ENCODE measurements at regions not wholly inside any gene's neighbourhood (a gene's known extent, or its start where the extent isn't known, plus 50 kb on each side); places are given as distances from the start of the nearest gene placed in this dataset.

DNA sequence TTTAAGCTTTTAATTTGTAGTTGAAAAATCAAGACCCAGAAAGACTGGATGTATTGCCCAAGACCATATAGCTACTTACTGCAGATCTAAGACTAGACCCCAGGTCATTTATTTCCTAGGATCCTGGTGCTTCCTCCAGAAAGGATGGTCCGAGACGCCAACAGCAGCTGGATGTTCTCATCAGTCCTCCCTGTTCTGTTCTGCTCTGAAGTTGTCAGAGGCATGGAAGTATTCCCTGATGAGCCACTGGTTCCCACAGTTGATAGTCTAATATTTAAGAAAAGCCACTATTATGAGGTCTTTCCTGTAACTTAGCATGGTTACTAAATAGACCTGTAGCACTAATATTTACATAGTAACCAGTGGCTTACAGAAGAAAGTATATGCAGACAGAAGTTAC lies 393.5 kb downstream of the MTX2 start:
- no peak overlapping the region for H3K18ac ChIP-seq (ENCODE audit: low read depth in 1 of 2, low read length in 2 of 2)
- no peaks in the 10 kb centered on the region for H3K36me3 ChIP-seq (ENCODE audit: control insufficient read depth in 1 of 2, insufficient read depth in 2 of 2, low read depth in 1 of 2, low read length in 2 of 2)
- H3K14ac ChIP-seq (ENCODE audit: low read length in 2 of 2): no peak overlapping the region
- H2AFZ ChIP-seq (ENCODE audit: low read depth, low read length): no peak overlapping the region
- no peak overlapping the region for H2AK5ac ChIP-seq (ENCODE audit: low read length, severe bottlenecking)
- no peaks in the 10 kb centered on the region for H3K79me1 ChIP-seq (replicated peaks; ENCODE audit: low read length, poor library complexity, severe bottlenecking)
- H3K4me1 ChIP-seq (ENCODE audit: control insufficient read depth, insufficient read depth, low read depth, low read length): no peaks in the 10 kb centered on the region
- H2BK5ac ChIP-seq (ENCODE audit: low read depth, low read length, poor library complexity, severe bottlenecking): no peak overlapping the region
- no peak overlapping the region for H2BK15ac ChIP-seq (ENCODE audit: low read depth, poor library complexity, severe bottlenecking)
- no peak overlapping the region for H2BK120ac ChIP-seq (ENCODE audit: low read depth, low read length)
- H3K9ac ChIP-seq (ENCODE audit: low read length): no peak overlapping the region
- H3K9me3 ChIP-seq (ENCODE audit: control insufficient read depth, low read length): no peaks in the 10 kb centered on the region
- no peak overlapping the region for H3K4me2 ChIP-seq (ENCODE audit: low read length, poor library complexity, severe bottlenecking)
- H3K4me3 ChIP-seq (ENCODE audit: insufficient read depth in 1 of 2, low read depth in 1 of 2, low read length in 2 of 2): no peak overlapping the region
- no peak overlapping the region for H3K27ac ChIP-seq (ENCODE audit: low read length, poor library complexity, severe bottlenecking)
- no peak overlapping the region for H3K4ac ChIP-seq (ENCODE audit: low read depth in 1 of 2, low read length in 2 of 2)
- H4K8ac ChIP-seq (ENCODE audit: low read length): no peak overlapping the region
- WGBS: 77% methylated on average over 2 of the region's 2 CpGs
- no peaks in the 10 kb centered on the region for H3K27me3 ChIP-seq (ENCODE audit: control insufficient read depth in 1 of 2, insufficient read depth in 1 of 2, low read length in 2 of 2)
- H2BK12ac ChIP-seq (ENCODE audit: low read length in 2 of 2): no peak overlapping the region
- H3K23ac ChIP-seq (ENCODE audit: low read length in 2 of 2): no peak overlapping the region
- no peak overlapping the region for H4K91ac ChIP-seq (ENCODE audit: low read length)
- no peak for DNase-seq

DNA sequence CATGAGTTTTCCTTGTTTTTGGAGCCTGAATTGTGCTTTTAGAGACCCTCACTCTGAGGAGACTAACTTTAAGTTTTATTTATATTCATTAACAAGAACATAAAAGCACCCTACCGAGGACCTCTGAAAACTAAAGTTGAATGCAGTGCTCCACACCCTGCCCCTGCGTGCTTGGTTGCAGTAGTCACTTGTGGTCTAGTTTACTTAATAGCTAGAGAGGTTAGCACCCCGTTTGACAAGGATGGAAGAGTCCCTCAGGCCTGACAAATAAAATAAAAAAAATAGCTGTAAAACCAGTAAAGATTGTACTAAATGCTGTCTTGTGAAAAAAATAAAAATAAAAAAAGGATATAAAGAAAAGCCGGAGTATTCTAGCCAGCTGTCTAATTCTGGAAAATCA lies 395.2 kb downstream of the MTX2 start:
- no peak overlapping the region for H3K9ac ChIP-seq (ENCODE audit: low read length)
- H3K27ac ChIP-seq (ENCODE audit: low read length, poor library complexity, severe bottlenecking): no peak overlapping the region
- no peaks in the 10 kb centered on the region for H3K9me3 ChIP-seq (ENCODE audit: control insufficient read depth, low read length)
- no peaks in the 10 kb centered on the region for H3K79me1 ChIP-seq (replicated peaks; ENCODE audit: low read length, poor library complexity, severe bottlenecking)
- H4K91ac ChIP-seq (ENCODE audit: low read length): no peak overlapping the region
- no peak for DNase-seq
- no peak overlapping the region for H3K4ac ChIP-seq (ENCODE audit: low read depth in 1 of 2, low read length in 2 of 2)
- no peak overlapping the region for H2BK5ac ChIP-seq (ENCODE audit: low read depth, low read length, poor library complexity, severe bottlenecking)
- H2BK15ac ChIP-seq (ENCODE audit: low read depth, poor library complexity, severe bottlenecking): no peak overlapping the region
- no peak overlapping the region for H2BK12ac ChIP-seq (ENCODE audit: low read length in 2 of 2)
- no peak overlapping the region for H3K23ac ChIP-seq (ENCODE audit: low read length in 2 of 2)
- no peak overlapping the region for H3K18ac ChIP-seq (ENCODE audit: low read depth in 1 of 2, low read length in 2 of 2)
- H3K4me1 ChIP-seq (ENCODE audit: control insufficient read depth, insufficient read depth, low read depth, low read length): no peaks in the 10 kb centered on the region
- H2BK120ac ChIP-seq (ENCODE audit: low read depth, low read length): no peak overlapping the region
- 88% methylated on average over 3 of the region's 4 CpGs for WGBS
- H3K27me3 ChIP-seq (ENCODE audit: control insufficient read depth in 1 of 2, insufficient read depth in 1 of 2, low read length in 2 of 2): peaks cover 0 to 4% of the 10 kb centered on the region in 2 experiments
- H2AK5ac ChIP-seq (ENCODE audit: low read length, severe bottlenecking): no peak overlapping the region
- no peak overlapping the region for H4K8ac ChIP-seq (ENCODE audit: low read length)
- H3K36me3 ChIP-seq (ENCODE audit: control insufficient read depth in 1 of 2, insufficient read depth in 2 of 2, low read depth in 1 of 2, low read length in 2 of 2): no peaks in the 10 kb centered on the region
- no peak overlapping the region for H2AFZ ChIP-seq (ENCODE audit: low read depth, low read length)
- no peak overlapping the region for H3K14ac ChIP-seq (ENCODE audit: low read length in 2 of 2)
- no peak overlapping the region for H3K4me2 ChIP-seq (ENCODE audit: low read length, poor library complexity, severe bottlenecking)
- H3K4me3 ChIP-seq (ENCODE audit: insufficient read depth in 1 of 2, low read depth in 1 of 2, low read length in 2 of 2): no peak overlapping the region

DNA sequence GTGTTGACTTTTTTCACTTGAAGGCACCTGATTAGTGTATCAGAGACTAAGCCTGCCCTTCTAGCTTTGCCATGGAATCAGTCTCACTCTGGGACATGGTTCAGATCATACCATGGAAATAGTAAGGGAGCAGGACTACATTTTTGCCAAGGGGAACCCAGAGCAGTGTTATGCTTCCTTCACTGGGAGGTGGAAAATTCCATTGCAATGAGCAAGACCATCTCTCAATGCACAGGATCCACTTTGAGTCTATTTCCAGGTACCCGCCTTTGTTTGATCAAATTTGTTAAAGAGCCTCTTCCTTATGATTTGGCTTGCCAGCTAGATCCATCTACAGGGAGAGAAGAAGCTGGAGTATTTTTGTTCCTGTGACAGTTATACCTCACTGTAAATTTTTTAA lies 395.8 kb downstream of the MTX2 start:
- Histone ChIP-seq H3K9me3 (ENCODE audit: control insufficient read depth, low read length) (no peaks in the 10 kb centered on the region), H4K91ac (ENCODE audit: low read length) (no peak overlapping the region), H3K27me3 (ENCODE audit: control insufficient read depth in 1 of 2, insufficient read depth in 1 of 2, low read length in 2 of 2) (peaks cover 0 to 4% of the 10 kb centered on the region in 2 experiments), H3K4ac (ENCODE audit: low read depth in 1 of 2, low read length in 2 of 2) (no peak overlapping the region), H3K4me2 (ENCODE audit: low read length, poor library complexity, severe bottlenecking) (no peak overlapping the region), H2AK5ac (ENCODE audit: low read length, severe bottlenecking) (no peak overlapping the region), H2BK120ac (ENCODE audit: low read depth, low read length) (no peak overlapping the region), H2AFZ (ENCODE audit: low read depth, low read length) (no peak overlapping the region), H3K79me1 (replicated peaks; ENCODE audit: low read length, poor library complexity, severe bottlenecking) (no peaks in the 10 kb centered on the region), H4K8ac (ENCODE audit: low read length) (no peak overlapping the region), H3K9ac (ENCODE audit: low read length) (no peak overlapping the region), H3K4me1 (ENCODE audit: control insufficient read depth, insufficient read depth, low read depth, low read length) (no peaks in the 10 kb centered on the region), H3K27ac (ENCODE audit: low read length, poor library complexity, severe bottlenecking) (no peak overlapping the region), H2BK5ac (ENCODE audit: low read depth, low read length, poor library complexity, severe bottlenecking) (no peak overlapping the region), H2BK12ac (ENCODE audit: low read length in 2 of 2) (no peak overlapping the region), H2BK15ac (ENCODE audit: low read depth, poor library complexity, severe bottlenecking) (no peak overlapping the region), H3K18ac (ENCODE audit: low read depth in 1 of 2, low read length in 2 of 2) (no peak overlapping the region), H3K23ac (ENCODE audit: low read length in 2 of 2) (no peak overlapping the region), H3K14ac (ENCODE audit: low read length in 2 of 2) (no peak overlapping the region), H3K36me3 (ENCODE audit: control insufficient read depth in 1 of 2, insufficient read depth in 2 of 2, low read depth in 1 of 2, low read length in 2 of 2) (no peaks in the 10 kb centered on the region), H3K4me3 (ENCODE audit: insufficient read depth in 1 of 2, low read depth in 1 of 2, low read length in 2 of 2) (no peak overlapping the region)
- no peak for DNase-seq
- WGBS: 100% methylated on average over 1 of the region's 1 CpG

DNA sequence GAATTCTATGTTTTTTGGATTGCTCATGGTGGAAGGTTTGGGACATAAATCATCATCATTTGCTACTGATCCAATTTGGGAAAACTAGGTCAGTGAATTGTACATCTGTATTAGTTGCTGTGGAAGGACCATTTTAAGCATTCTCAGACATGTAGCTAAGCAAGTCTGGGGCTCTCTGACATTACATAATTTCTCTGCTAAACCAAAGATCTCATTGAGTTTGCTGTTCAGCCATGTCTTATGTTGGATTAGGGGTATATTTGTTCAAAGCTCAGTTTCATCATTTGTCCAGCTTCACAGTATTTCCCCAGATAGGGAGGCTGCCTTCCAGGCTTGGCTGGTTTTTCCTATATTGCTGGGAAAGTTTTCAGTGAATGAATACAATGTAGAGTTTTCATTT lies 399.7 kb downstream of the MTX2 start:
- Histone ChIP-seq H2AFZ (ENCODE audit: low read depth, low read length) (no peak overlapping the region), H3K36me3 (ENCODE audit: control insufficient read depth in 1 of 2, insufficient read depth in 2 of 2, low read depth in 1 of 2, low read length in 2 of 2) (no peaks in the 10 kb centered on the region), H3K27ac (ENCODE audit: low read length, poor library complexity, severe bottlenecking) (no peak overlapping the region), H4K91ac (ENCODE audit: low read length) (no peak overlapping the region), H3K4me2 (ENCODE audit: low read length, poor library complexity, severe bottlenecking) (no peak overlapping the region), H4K8ac (ENCODE audit: low read length) (no peak overlapping the region), H3K9ac (ENCODE audit: low read length) (no peak overlapping the region), H2BK12ac (ENCODE audit: low read length in 2 of 2) (no peak overlapping the region), H3K9me3 (ENCODE audit: control insufficient read depth, low read length) (no peaks in the 10 kb centered on the region), H2BK120ac (ENCODE audit: low read depth, low read length) (no peak overlapping the region), H3K4me1 (ENCODE audit: control insufficient read depth, insufficient read depth, low read depth, low read length) (no peaks in the 10 kb centered on the region), H2AK5ac (ENCODE audit: low read length, severe bottlenecking) (no peak overlapping the region), H2BK15ac (ENCODE audit: low read depth, poor library complexity, severe bottlenecking) (no peak overlapping the region), H3K79me1 (replicated peaks; ENCODE audit: low read length, poor library complexity, severe bottlenecking) (no peaks in the 10 kb centered on the region), H3K27me3 (ENCODE audit: control insufficient read depth in 1 of 2, insufficient read depth in 1 of 2, low read length in 2 of 2) (peaks cover 0 to 4% of the 10 kb centered on the region in 2 experiments), H3K14ac (ENCODE audit: low read length in 2 of 2) (no peak overlapping the region), H3K23ac (ENCODE audit: low read length in 2 of 2) (no peak overlapping the region), H3K4ac (ENCODE audit: low read depth in 1 of 2, low read length in 2 of 2) (no peak overlapping the region), H2BK5ac (ENCODE audit: low read depth, low read length, poor library complexity, severe bottlenecking) (no peak overlapping the region), H3K4me3 (ENCODE audit: insufficient read depth in 1 of 2, low read depth in 1 of 2, low read length in 2 of 2) (no peak overlapping the region), H3K18ac (ENCODE audit: low read depth in 1 of 2, low read length in 2 of 2) (no peak overlapping the region)
- no peak for DNase-seq
